CD4-positive, alpha-beta memory T cell (primary cell): ENCODE measurements at regions not wholly inside any gene's neighbourhood (a gene's known extent, or its start where the extent isn't known, plus 50 kb on each side); places are given as distances from the start of the nearest gene placed in this dataset.

Source experiments
- CTCF ChIA-PET: fragments of 350-600 bp; sonication (Branson Sonifier 250); formaldehyde crosslinking; loops from one replicate; lab custom pipeline; 2021; ENCODE audit warnings: inconsistent platforms; ENCODE audit not compliant: partially characterized antibody; lab: Charles Lee
- POLR2A ChIA-PET: fragments of 350-600 bp; sonication (Branson Sonifier 250); formaldehyde crosslinking; loops from one replicate; lab custom pipeline; 2021; ENCODE audit not compliant: partially characterized antibody; lab: Charles Lee
- DNase-seq, 5 donors: peaks; one replicate each; pipeline versions ENCODE4 v3.0.0 to v3.0.0-alpha.2; 2020 to 2022; ENCODE audit warnings: mixed read lengths in 1 of 5
- H3K27ac ChIP-seq: one replicate; pipeline ENCODE4 v1.7.0; 2013; ENCODE audit warnings: low read depth, low read length
- H3K27me3 ChIP-seq: 2 replicates; pipeline ENCODE4 v1.7.0; 2013; ENCODE audit warnings: mild to moderate bottlenecking, low read length, moderate library complexity; ENCODE audit not compliant: insufficient read depth
- H3K36me3 ChIP-seq: 2 replicates; pipeline ENCODE4 v1.7.0; 2013; ENCODE audit warnings: mild to moderate bottlenecking, low read length, moderate library complexity; ENCODE audit not compliant: insufficient read depth
- H3K4me1 ChIP-seq: 2 replicates; pipeline ENCODE4 v1.7.0; 2013; ENCODE audit warnings: mild to moderate bottlenecking, low read length, moderate library complexity; ENCODE audit not compliant: insufficient read depth
- H3K4me3 ChIP-seq, 2 donors: one replicate each; pipeline ENCODE4 v1.7.0; 2013; ENCODE audit warnings: low read length in 2 of 2, mild to moderate bottlenecking in 1 of 2
- H3K9me3 ChIP-seq, 2 donors: one replicate each; pipeline ENCODE4 v1.7.0; 2013; ENCODE audit warnings: low read length in 2 of 2, control low read depth in 1 of 2; ENCODE audit not compliant: control insufficient read depth in 1 of 2
- H3K27ac Mint-ChIP-seq, 7 donors: one replicate each; pipeline ENCODE4 v1.8.0; 2020 to 2021; ENCODE audit warnings: mixed read lengths in 7 of 7, mild to moderate bottlenecking in 6 of 7, inconsistent platforms in 3 of 7, moderate library complexity in 3 of 7
- H3K27me3 Mint-ChIP-seq, 2 donors: one replicate each; pipeline ENCODE4 v1.8.0; 2020 to 2021; ENCODE audit warnings: mixed read lengths in 2 of 2
- H3K36me3 Mint-ChIP-seq, 2 donors: one replicate each; pipeline ENCODE4 v1.8.0; 2020 to 2021; ENCODE audit warnings: mixed read lengths in 2 of 2, inconsistent platforms in 1 of 2, mild to moderate bottlenecking in 1 of 2
- H3K4me1 Mint-ChIP-seq, 4 donors: one replicate each; pipeline ENCODE4 v1.8.0; 2020 to 2021; ENCODE audit warnings: mixed read lengths in 4 of 4, mild to moderate bottlenecking in 1 of 4
- H3K4me3 Mint-ChIP-seq, 8 donors: one replicate each; pipeline ENCODE4 v1.8.0; 2020 to 2021; ENCODE audit warnings: mixed read lengths in 8 of 8, mild to moderate bottlenecking in 7 of 8, moderate library complexity in 6 of 8, inconsistent platforms in 3 of 8
- H3K9me3 Mint-ChIP-seq, 8 donors: one replicate each; pipeline ENCODE4 v1.8.0; 2020 to 2021; ENCODE audit warnings: mixed read lengths in 8 of 8, mild to moderate bottlenecking in 5 of 8, inconsistent platforms in 3 of 8, moderate library complexity in 1 of 8
- intact Hi-C: fragments of 100-400 bp; cut with micrococcal nuclease; formaldehyde crosslinking; loops from one replicate; pipeline ENCODE4 v1.15.1; 2023

DNA sequence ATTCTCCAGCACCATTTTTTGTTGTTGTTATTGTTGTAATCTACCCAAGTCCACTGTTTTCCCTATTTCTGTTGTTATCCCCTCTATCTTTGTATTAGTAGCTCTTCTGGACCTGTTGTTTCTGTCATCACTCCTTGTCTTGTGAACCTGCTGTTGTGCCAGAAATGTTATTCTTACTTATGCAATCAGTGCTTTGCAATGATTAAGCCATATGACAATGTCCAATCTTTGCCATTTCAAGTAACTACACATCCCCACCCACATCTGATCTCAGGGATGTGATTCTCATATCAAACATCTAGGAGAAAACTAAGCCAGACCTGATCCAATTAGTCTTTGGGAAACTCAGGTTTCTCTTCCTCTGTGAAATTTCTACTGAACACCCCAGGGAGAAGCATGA, 472.6 kb upstream of the KLHL1 start:
- no peaks in the 10 kb centered on the region for H3K27me3 ChIP-seq
- no peaks in the 10 kb centered on the region for H3K4me1 Mint-ChIP-seq
- no peak overlapping the region for H3K4me3 ChIP-seq
- H3K27ac ChIP-seq = no peak overlapping the region
- no peak for DNase-seq
- no peaks in the 10 kb centered on the region for H3K27me3 Mint-ChIP-seq
- intact Hi-C loops = no loop called here
- H3K36me3 ChIP-seq = no peaks in the 10 kb centered on the region
- no peak overlapping the region for H3K27ac Mint-ChIP-seq
- H3K4me3 Mint-ChIP-seq = no peak overlapping the region
- CTCF ChIA-PET = no interaction called here
- H3K9me3 ChIP-seq = no peaks in the 10 kb centered on the region
- H3K36me3 Mint-ChIP-seq = no peaks in the 10 kb centered on the region
- POLR2A ChIA-PET = no interaction called here
- H3K4me1 ChIP-seq = no peaks in the 10 kb centered on the region
- peaks cover 0 to 8% (median 4%) of the 10 kb centered on the region in 8 donors for H3K9me3 Mint-ChIP-seq

DNA sequence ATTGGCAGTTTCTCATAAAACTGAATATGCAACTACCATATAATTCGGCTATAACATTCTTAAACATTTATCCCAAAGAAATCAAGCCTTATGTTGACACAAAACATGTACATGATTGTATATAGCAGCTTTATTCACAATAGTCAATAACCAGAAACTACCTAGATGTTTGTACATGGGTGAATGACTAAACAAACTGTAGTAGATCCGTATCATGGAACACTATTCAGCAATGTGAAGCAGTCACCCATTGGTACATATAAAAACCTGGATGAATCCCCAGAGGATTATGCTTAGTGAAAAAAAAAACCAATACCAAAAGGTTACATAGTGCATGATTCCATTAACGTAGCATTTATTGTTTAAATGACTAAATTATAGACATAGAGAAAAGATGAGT, 471.7 kb upstream of the KLHL1 start:
- Mint-ChIP-seq H3K27me3 (no peaks in the 10 kb centered on the region), H3K27ac (no peak overlapping the region), H3K36me3 (no peaks in the 10 kb centered on the region), H3K9me3 (peaks cover 0 to 7% (median 3%) of the 10 kb centered on the region in 8 donors), H3K4me3 (no peak overlapping the region), H3K4me1 (no peaks in the 10 kb centered on the region)
- Histone ChIP-seq H3K4me3 (no peak overlapping the region), H3K27me3 (no peaks in the 10 kb centered on the region), H3K4me1 (no peaks in the 10 kb centered on the region), H3K9me3 (no peaks in the 10 kb centered on the region), H3K36me3 (no peaks in the 10 kb centered on the region), H3K27ac (no peak overlapping the region)
- ChIA-PET CTCF (no interaction called here), POLR2A (no interaction called here)
- no peak for DNase-seq
- intact Hi-C loops = no loop called here

DNA sequence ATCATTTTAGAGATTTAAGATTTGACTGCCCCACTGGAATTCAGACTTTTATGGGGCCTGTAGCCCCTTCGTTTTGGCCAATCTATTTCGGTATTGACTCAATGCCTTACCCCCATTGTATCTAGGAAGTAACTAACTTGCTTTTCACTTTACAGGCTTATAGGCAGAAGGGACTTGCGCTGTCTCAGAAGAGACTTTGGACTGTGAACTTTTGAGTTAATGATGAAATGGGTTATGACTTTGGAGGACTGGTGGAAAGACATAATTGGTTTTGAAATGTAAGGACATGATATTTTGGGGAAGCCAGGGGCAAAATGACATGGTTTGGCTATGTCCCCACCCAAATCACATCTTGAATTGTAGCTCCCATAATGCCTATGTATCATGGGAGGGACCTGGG, 463.0 kb upstream of the KLHL1 start:
- Mint-ChIP-seq H3K9me3 (peaks cover 0 to 10% (median 0%) of the 10 kb centered on the region in 8 donors), H3K36me3 (no peaks in the 10 kb centered on the region), H3K27ac (no peak overlapping the region), H3K27me3 (no peaks in the 10 kb centered on the region), H3K4me1 (no peaks in the 10 kb centered on the region), H3K4me3 (no peak overlapping the region)
- Histone ChIP-seq H3K4me3 (no peak overlapping the region), H3K27me3 (no peaks in the 10 kb centered on the region), H3K27ac (no peak overlapping the region), H3K36me3 (no peaks in the 10 kb centered on the region), H3K9me3 (no peaks in the 10 kb centered on the region), H3K4me1 (no peaks in the 10 kb centered on the region)
- intact Hi-C loops = no loop called here
- ChIA-PET POLR2A (no interaction called here), CTCF (no interaction called here)
- no peak for DNase-seq

DNA sequence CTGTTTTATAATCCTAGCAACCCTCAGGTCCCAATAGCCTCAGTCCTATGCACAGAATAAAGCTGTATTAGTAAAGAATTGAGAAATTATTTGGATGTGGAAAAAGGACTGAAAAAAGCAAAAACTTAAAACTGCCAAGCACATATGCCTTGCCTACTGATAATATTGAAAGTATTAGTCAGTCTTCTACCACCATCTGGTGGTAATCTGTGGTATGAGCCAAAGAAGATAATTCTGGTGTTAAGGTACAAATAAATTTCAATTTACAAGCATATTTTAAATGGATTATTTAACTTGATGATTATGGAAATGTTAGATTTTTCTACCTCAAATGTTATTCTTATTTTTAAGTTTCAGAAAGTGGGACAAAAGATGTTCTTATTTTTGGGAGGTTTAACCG, 460.3 kb upstream of the KLHL1 start:
- POLR2A ChIA-PET = no interaction called here
- no peaks in the 10 kb centered on the region for H3K36me3 ChIP-seq
- no peaks in the 10 kb centered on the region for H3K36me3 Mint-ChIP-seq
- no peak overlapping the region for H3K27ac Mint-ChIP-seq
- intact Hi-C loops = no loop called here
- peaks cover 0 to 5% (median 0%) of the 10 kb centered on the region in 8 donors for H3K9me3 Mint-ChIP-seq
- CTCF ChIA-PET = no interaction called here
- H3K27me3 Mint-ChIP-seq = no peaks in the 10 kb centered on the region
- H3K4me3 ChIP-seq = no peak overlapping the region
- H3K27me3 ChIP-seq = no peaks in the 10 kb centered on the region
- no peaks in the 10 kb centered on the region for H3K4me1 ChIP-seq
- no peak overlapping the region for H3K27ac ChIP-seq
- DNase-seq = no peak
- no peaks in the 10 kb centered on the region for H3K9me3 ChIP-seq
- no peaks in the 10 kb centered on the region for H3K4me1 Mint-ChIP-seq
- H3K4me3 Mint-ChIP-seq = no peak overlapping the region

DNA sequence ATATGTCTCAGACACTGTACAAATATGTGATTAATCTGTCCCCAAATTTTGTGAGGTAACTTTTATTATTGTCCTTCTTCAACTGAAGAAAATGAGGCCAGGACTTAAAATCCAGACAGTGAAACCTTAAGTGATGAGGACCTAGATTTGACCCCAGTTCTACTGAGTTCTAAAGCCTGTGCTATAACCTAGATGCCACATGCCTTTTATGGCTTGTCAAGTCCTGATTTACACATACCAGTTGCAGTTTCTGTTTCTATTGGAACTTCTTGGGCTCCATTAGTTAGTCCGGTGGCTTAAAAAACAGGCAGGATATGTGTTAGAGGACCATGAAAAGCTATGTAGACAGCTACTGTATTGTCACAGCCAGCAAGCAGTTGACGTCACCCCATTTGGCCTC, 436.5 kb upstream of the KLHL1 start:
- no peaks in the 10 kb centered on the region for H3K4me1 ChIP-seq
- H3K27ac ChIP-seq = no peak overlapping the region
- DNase-seq = no peak
- Mint-ChIP-seq H3K4me1 (no peaks in the 10 kb centered on the region), H3K36me3 (no peaks in the 10 kb centered on the region), H3K4me3 (no peak overlapping the region), H3K27ac (no peak overlapping the region), H3K9me3 (peaks cover 0 to 4% (median 1%) of the 10 kb centered on the region in 8 donors), H3K27me3 (no peaks in the 10 kb centered on the region)
- no peaks in the 10 kb centered on the region for H3K36me3 ChIP-seq
- ChIA-PET POLR2A (no interaction called here), CTCF (no interaction called here)
- no peak overlapping the region for H3K4me3 ChIP-seq
- no peaks in the 10 kb centered on the region for H3K27me3 ChIP-seq
- intact Hi-C loops = no loop called here
- no peaks in the 10 kb centered on the region for H3K9me3 ChIP-seq

DNA sequence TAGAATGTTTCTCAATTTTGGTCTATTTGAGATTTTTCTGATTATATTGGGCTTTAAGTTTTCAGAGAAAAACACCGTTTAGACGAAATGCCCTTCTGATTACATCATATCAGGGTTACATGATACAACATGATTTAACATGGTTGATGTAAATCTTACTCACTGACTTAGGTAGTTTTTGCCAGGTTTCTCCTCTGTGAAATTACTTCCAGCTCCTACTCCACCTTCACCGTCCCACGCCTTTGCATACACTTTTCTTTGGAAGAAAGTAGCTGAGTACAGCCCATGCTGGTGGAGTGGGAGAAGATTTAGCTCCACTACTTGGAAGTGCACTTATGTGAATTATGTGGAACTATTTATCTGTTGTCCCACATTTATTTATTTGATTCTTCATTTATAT, 433.2 kb upstream of the KLHL1 start:
- Mint-ChIP-seq H3K36me3 (no peaks in the 10 kb centered on the region), H3K4me1 (no peaks in the 10 kb centered on the region), H3K27ac (no peak overlapping the region), H3K9me3 (peaks cover 0 to 12% (median 5%) of the 10 kb centered on the region in 8 donors), H3K4me3 (no peak overlapping the region), H3K27me3 (no peaks in the 10 kb centered on the region)
- DNase-seq = no peak
- H3K9me3 ChIP-seq = no peaks in the 10 kb centered on the region
- no peak overlapping the region for H3K27ac ChIP-seq
- POLR2A ChIA-PET = no interaction called here
- intact Hi-C loops = no loop called here
- CTCF ChIA-PET = no interaction called here
- H3K4me1 ChIP-seq = no peaks in the 10 kb centered on the region
- no peaks in the 10 kb centered on the region for H3K36me3 ChIP-seq
- no peaks in the 10 kb centered on the region for H3K27me3 ChIP-seq
- H3K4me3 ChIP-seq = no peak overlapping the region

DNA sequence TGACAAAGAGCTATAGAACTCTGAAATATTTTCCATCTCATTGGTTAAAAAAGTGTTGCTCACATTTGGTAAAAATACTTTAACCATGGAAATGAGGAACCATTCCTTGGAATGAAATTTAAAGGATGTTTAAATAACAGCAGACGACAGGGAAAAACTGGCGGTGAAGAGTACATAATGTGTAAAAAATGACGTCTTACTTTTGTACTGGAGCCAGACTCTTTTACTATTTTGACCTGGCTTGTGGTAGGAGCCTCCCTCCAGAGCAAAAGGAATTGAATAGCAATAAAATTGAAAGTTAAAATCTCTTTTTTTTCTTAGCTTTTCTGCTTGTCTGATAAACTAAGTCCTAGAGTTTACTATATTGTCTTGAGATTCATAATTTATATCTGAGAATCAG, 426.2 kb upstream of the KLHL1 start:
- Histone ChIP-seq H3K4me3 (no peak overlapping the region), H3K27me3 (no peaks in the 10 kb centered on the region), H3K4me1 (no peaks in the 10 kb centered on the region), H3K27ac (no peak overlapping the region), H3K9me3 (no peaks in the 10 kb centered on the region), H3K36me3 (no peaks in the 10 kb centered on the region)
- ChIA-PET POLR2A (no interaction called here), CTCF (no interaction called here)
- H3K27me3 Mint-ChIP-seq = no peaks in the 10 kb centered on the region
- H3K9me3 Mint-ChIP-seq = peaks cover 0 to 14% (median 4%) of the 10 kb centered on the region in 8 donors
- no peaks in the 10 kb centered on the region for H3K36me3 Mint-ChIP-seq
- DNase-seq = no peak
- intact Hi-C loops = no loop called here
- H3K4me1 Mint-ChIP-seq = no peaks in the 10 kb centered on the region
- H3K27ac Mint-ChIP-seq = no peak overlapping the region
- no peak overlapping the region for H3K4me3 Mint-ChIP-seq

DNA sequence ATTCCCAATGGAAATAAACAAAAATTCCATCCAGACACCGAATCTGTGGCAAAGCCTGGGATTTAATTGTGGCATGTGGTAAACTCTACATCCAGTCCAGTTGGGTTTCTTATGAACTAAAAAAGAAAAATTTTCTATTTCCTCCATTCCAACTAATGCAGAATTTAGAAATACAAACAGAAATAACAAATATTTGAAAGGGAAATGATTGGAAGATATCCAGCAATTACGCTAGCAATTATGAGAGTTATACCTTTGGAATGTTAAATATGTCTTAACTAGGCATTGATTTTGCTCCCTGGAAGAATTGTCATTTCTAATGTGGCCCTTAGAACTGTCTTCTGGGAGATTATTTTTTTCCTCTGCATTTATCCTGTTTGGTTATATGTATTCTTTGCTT, 421.4 kb upstream of the KLHL1 start:
- Mint-ChIP-seq H3K27me3 (no peaks in the 10 kb centered on the region), H3K9me3 (peaks cover 0 to 6% (median 0%) of the 10 kb centered on the region in 8 donors), H3K4me1 (no peaks in the 10 kb centered on the region), H3K4me3 (no peak overlapping the region), H3K27ac (no peak overlapping the region), H3K36me3 (no peaks in the 10 kb centered on the region)
- H3K36me3 ChIP-seq = no peaks in the 10 kb centered on the region
- CTCF ChIA-PET = no interaction called here
- H3K4me3 ChIP-seq = no peak overlapping the region
- H3K9me3 ChIP-seq = no peaks in the 10 kb centered on the region
- intact Hi-C loops = no loop called here
- no peak for DNase-seq
- POLR2A ChIA-PET = no interaction called here
- H3K27ac ChIP-seq = no peak overlapping the region
- no peaks in the 10 kb centered on the region for H3K4me1 ChIP-seq
- no peaks in the 10 kb centered on the region for H3K27me3 ChIP-seq
